Adrenal gland (tissue), 5 donors: ENCODE measurements at regions not wholly inside any gene's neighbourhood (a gene's known extent, or its start where the extent isn't known, plus 50 kb on each side); places are given as distances from the start of the nearest gene placed in this dataset.

Experiments
- POLR2A ChIP-seq, 2 donors: fragments of 450-650 bp; IDR thresholded peaks; one replicate each; pipeline ENCODE4 v1.6.1; 2017; ENCODE audit warnings: antibody characterized with exemption in 2 of 2, mild to moderate bottlenecking in 2 of 2, moderate library complexity in 1 of 2
- TF ChIP-seq, protein P1 (sequence below), 6 experiments: fragments of 450-650 bp in 4 of 6; fragments of 200-600 bp in 2 of 6; sonication (generic) in 1 of 6; IDR thresholded peaks; 1 replicate in 5 of 6; 2 replicates in 1 of 6; pipeline versions ENCODE4 v1.5.1 to v1.8.0; 2016 to 2021; ENCODE audit warnings: antibody characterized with exemption in 6 of 6, mild to moderate bottlenecking in 2 of 6, moderate library complexity in 1 of 6
- donor health status: DM: no; HTN: no; CAD: no.

- TF ChIP-seq, protein P1, sequence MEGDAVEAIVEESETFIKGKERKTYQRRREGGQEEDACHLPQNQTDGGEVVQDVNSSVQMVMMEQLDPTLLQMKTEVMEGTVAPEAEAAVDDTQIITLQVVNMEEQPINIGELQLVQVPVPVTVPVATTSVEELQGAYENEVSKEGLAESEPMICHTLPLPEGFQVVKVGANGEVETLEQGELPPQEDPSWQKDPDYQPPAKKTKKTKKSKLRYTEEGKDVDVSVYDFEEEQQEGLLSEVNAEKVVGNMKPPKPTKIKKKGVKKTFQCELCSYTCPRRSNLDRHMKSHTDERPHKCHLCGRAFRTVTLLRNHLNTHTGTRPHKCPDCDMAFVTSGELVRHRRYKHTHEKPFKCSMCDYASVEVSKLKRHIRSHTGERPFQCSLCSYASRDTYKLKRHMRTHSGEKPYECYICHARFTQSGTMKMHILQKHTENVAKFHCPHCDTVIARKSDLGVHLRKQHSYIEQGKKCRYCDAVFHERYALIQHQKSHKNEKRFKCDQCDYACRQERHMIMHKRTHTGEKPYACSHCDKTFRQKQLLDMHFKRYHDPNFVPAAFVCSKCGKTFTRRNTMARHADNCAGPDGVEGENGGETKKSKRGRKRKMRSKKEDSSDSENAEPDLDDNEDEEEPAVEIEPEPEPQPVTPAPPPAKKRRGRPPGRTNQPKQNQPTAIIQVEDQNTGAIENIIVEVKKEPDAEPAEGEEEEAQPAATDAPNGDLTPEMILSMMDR (IDR thresholded peaks at IDR 0.05), result no peak
- TF ChIP-seq POLR2A (IDR thresholded peaks at IDR 0.05), result no peak
These were observed 398.1 kb upstream of the API5 start for GRCh38 chr11:42913731-42914130.
